ENCODE measurements at regions not wholly inside any gene's neighbourhood (a gene's known extent, or its start where the extent isn't known, plus 50 kb on each side); places are given as distances from the start of the nearest gene placed in this dataset.
A peak's percentile ranks its signal among the peaks of the same experiment; 100 is the strongest.

- H3K27me3 Mint-ChIP-seq (ENCODE audit: low read depth in 3 of 3), result no peaks in the 10 kb centered on the region
- Histone ChIP-seq H3K4me2 (replicated peaks; ENCODE audit: extremely low read depth, low read length, poor library complexity, severe bottlenecking) (no peak overlapping the region), H3K4me1 (ENCODE audit: control insufficient read depth in 1 of 2, insufficient read depth in 2 of 2, low read length in 2 of 2) (no peaks in the 10 kb centered on the region), H3K4me3 (replicated peaks in 1 of 3; ENCODE audit: low read depth in 2 of 3, low read length in 3 of 3) (no peak overlapping the region), H3K9ac (ENCODE audit: insufficient read depth, low read length, poor library complexity, severe bottlenecking) (no peak overlapping the region), H3K27ac (ENCODE audit: low read depth in 1 of 2, low read length in 2 of 2) (no peak overlapping the region), H3K36me3 (replicated peaks in 1 of 2; ENCODE audit: control insufficient read depth in 1 of 2, insufficient read depth in 2 of 2, low read length in 2 of 2) (no peaks in the 10 kb centered on the region), H2AFZ (ENCODE audit: insufficient read depth, low read depth, low read length, poor library complexity, severe bottlenecking) (no peak overlapping the region), H4K20me1 (ENCODE audit: insufficient read depth, low read length) (no peaks in the 10 kb centered on the region), H3K79me2 (ENCODE audit: insufficient read depth, low read length) (no peaks in the 10 kb centered on the region), H3K27me3 (ENCODE audit: control insufficient read depth in 2 of 2, insufficient read depth in 2 of 2, low read length in 2 of 2) (no peaks in the 10 kb centered on the region), H3K9me3 (replicated peaks in 1 of 2; ENCODE audit: control insufficient read depth in 1 of 2, insufficient read depth in 1 of 2, low read length in 2 of 2) (peaks cover 7 to 12% of the 10 kb centered on the region in 2 donors)
- 25% methylated on average over 1 of the region's 2 CpGs for WGBS (ENCODE audit: insufficient coverage)
- peaks cover 0 to 11% (median 8%) of the 10 kb centered on the region in 7 donors for H3K9me3 Mint-ChIP-seq
- no peaks in the 10 kb centered on the region for H3K36me3 Mint-ChIP-seq
- DNase-seq, result no peak
- peak overlapping the region in 1 of 7 donors; percentile 34 for H3K27ac Mint-ChIP-seq
- no peaks in the 10 kb centered on the region for H3K4me1 Mint-ChIP-seq
- TF ChIP-seq CTCF (IDR thresholded peaks at IDR 0.05), result no peak
- H3K4me3 Mint-ChIP-seq, result no peak overlapping the region
- intact Hi-C loops (cut with micrococcal nuclease), result no loop called here
These were observed 196.6 kb downstream of the OTOR start for GRCh38 chr20:16944745-16945144.

GRCh38 chr20:16945619-16946018 lies 197.5 kb downstream of the OTOR start:
- Histone ChIP-seq H3K27me3 (ENCODE audit: control insufficient read depth in 2 of 2, insufficient read depth in 2 of 2, low read length in 2 of 2) (no peaks in the 10 kb centered on the region), H2AFZ (ENCODE audit: insufficient read depth, low read depth, low read length, poor library complexity, severe bottlenecking) (no peak overlapping the region), H3K4me2 (replicated peaks; ENCODE audit: extremely low read depth, low read length, poor library complexity, severe bottlenecking) (no peak overlapping the region), H3K9me3 (replicated peaks in 1 of 2; ENCODE audit: control insufficient read depth in 1 of 2, insufficient read depth in 1 of 2, low read length in 2 of 2) (peaks cover 10 to 12% of the 10 kb centered on the region in 2 donors), H3K27ac (ENCODE audit: low read depth in 1 of 2, low read length in 2 of 2) (no peak overlapping the region), H3K36me3 (replicated peaks in 1 of 2; ENCODE audit: control insufficient read depth in 1 of 2, insufficient read depth in 2 of 2, low read length in 2 of 2) (no peaks in the 10 kb centered on the region), H3K4me3 (replicated peaks in 1 of 3; ENCODE audit: low read depth in 2 of 3, low read length in 3 of 3) (no peak overlapping the region), H4K20me1 (ENCODE audit: insufficient read depth, low read length) (no peaks in the 10 kb centered on the region), H3K4me1 (ENCODE audit: control insufficient read depth in 1 of 2, insufficient read depth in 2 of 2, low read length in 2 of 2) (no peaks in the 10 kb centered on the region), H3K79me2 (ENCODE audit: insufficient read depth, low read length) (no peaks in the 10 kb centered on the region), H3K9ac (ENCODE audit: insufficient read depth, low read length, poor library complexity, severe bottlenecking) (no peak overlapping the region)
- H3K36me3 Mint-ChIP-seq, result no peaks in the 10 kb centered on the region
- H3K27ac Mint-ChIP-seq, result no peak overlapping the region
- DNase-seq, result no peak
- peaks cover 0 to 15% (median 8%) of the 10 kb centered on the region in 7 donors for H3K9me3 Mint-ChIP-seq
- intact Hi-C loops (cut with micrococcal nuclease), result no loop called here
- no peak for TF ChIP-seq CTCF (IDR thresholded peaks at IDR 0.05)
- no peaks in the 10 kb centered on the region for H3K4me1 Mint-ChIP-seq
- no peaks in the 10 kb centered on the region for H3K27me3 Mint-ChIP-seq (ENCODE audit: low read depth in 3 of 3)
- H3K4me3 Mint-ChIP-seq, result no peak overlapping the region

All from CD14-positive monocyte (primary cell).